ENCODE measurements at regions not wholly inside any gene's neighbourhood (a gene's known extent, or its start where the extent isn't known, plus 50 kb on each side); places are given as distances from the start of the nearest gene placed in this dataset.
"Not testable (repeated sequence)": the region's sequence is repeated elsewhere in the genome, so short reads cannot be mapped to it uniquely, and the experiment has no call there.

GRCh38 chr5:68115584-68115983 lies 100.0 kb upstream of the PIK3R1 start:
- no peak for DNase-seq (ENCODE audit: low read depth)

- DNase-seq (ENCODE audit: low read depth): no peak
Observed at GRCh38 chr5:68114378-68115040, 101.0 kb upstream of the PIK3R1 start.

DNA sequence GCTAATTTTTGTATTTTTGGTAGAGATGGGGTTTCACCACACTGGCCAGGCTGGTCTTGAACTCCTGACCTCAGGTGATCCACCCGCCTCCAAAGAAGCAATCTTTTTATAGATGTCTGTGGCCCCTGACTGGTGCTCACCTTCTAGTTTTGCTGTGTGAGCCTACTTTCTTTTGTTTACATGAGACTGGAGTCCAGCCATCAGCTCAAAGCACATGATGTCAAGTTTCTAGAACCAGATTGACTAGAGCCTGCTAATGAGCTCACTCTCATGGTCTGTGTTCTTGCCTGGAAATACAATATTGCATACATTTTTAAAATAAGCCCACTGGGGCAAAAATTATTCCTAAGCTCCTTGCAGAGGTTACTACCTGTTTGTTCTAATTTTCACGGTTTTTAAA lies 102.9 kb upstream of the PIK3R1 start:
- DNase-seq (ENCODE audit: low read depth): no peak

DNA sequence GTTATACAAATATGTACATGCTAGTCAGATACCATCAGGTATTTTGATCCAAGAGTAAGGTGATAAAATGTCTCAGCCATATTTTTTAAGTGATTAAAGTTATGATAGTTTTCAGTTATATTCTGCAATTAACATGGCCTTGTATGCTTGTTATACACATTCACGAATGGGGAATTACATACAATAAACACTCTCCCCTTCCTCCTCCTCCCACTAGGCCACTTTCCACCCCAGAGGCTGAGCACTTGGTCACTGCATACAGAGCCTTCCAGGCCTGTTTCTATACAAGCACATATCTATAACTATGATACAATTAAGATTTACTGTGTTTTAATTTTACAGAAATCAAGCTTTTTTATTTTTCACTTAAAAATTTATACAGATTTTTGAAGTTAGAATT lies 104.7 kb upstream of the PIK3R1 start:
- no peak for DNase-seq (ENCODE audit: low read depth)

DNA sequence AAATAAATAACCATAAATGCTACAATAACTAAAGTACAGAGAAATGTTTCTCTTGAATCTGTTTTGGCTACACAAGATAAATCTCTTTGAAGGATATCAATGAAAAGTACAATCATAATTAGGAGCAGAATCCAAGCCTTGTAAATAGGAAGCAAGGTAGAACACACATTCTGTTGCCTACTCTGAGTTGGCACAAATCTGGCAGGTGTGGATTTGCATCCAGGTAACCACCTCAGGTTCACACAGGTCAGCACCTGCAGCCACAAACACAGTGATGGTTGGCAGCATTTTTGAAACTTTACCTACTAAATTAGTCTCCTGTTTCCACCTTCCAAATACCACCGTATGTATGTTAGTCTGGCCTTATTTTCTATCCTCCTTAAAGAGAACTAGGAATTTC lies 105.3 kb upstream of the PIK3R1 start:
- no peak for DNase-seq (ENCODE audit: low read depth)

DNA sequence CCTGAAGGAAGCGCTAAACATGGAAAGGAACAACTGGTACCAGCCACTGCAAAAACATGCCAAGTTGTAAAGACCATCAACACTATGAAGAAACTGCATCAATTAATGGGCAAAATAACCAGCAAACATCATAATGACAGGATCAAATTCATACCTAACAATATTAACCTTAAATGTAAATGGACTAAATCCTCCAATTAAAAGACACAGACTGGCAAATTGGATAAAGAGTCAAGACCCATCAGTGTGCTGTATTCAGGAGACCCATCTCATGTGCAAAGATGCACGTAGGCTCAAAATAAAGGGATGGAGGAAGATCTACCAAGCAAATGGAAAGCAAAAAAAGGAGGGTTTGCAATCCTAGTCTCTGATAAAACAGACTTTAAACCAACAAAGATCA lies 111.3 kb upstream of the PIK3R1 start:
- not testable (repeated sequence) for DNase-seq (ENCODE audit: low read depth)

DNA sequence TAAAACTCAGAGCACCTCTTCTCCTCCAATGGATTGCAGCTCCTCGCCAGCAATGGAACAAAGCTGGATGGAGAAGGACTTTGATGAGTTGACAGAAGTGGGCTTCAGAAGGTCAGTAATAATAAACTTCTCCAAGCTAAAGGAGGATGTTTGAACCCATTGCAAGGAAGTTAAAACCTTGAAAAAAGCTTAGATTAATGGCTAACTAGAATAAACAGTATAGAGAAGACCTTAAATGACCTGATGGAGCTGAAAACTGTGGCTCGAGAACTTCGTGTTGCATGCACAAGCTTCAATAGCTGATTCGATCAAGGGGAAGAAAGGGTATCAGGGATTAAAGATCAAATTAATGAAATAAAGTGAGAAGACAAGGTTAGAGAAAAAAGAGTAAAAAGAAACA lies 112.3 kb upstream of the PIK3R1 start:
- DNase-seq (ENCODE audit: low read depth): not testable (repeated sequence)

- no peak for DNase-seq (ENCODE audit: low read depth)
Observed at GRCh38 chr5:68099327-68099726, 116.2 kb upstream of the PIK3R1 start.

DNA sequence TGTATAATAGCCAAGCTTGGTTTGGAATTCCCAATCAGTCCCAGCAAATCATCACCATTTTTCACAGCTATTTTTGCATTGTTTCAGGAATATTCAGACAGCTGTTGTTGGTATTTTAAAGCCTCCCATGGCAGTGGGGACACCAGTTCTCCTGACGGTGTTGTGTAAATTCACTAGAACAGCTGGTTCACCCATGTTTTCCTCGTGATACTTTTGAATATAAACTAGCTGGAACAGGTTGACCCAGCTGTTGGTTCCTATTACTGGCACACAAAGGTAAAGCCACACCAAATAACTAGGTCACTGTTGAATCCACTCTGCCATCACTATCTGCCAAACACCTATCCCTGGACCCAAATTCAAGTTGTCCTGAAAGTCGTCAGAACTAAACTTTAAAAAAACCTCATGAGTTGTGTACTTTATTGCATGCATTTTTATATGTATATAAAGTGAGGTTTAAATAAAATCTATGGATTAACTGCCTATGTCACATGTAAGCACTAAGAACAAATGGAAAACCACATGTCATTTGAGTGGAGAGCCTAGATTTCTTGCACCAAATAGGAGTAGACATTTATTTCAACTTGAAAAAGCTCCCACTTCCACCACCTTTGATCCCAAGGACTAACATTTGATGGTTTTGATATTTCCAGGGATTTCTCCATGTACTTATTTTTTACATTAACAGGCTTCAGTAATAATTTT lies 121.9 kb upstream of the PIK3R1 start:
- no peak for DNase-seq (ENCODE audit: low read depth)

GRCh38 chr5:68088302-68088701 lies 127.3 kb upstream of the PIK3R1 start:
- DNase-seq (ENCODE audit: low read depth): no peak

- DNase-seq (ENCODE audit: low read depth): no peak
Observed at GRCh38 chr5:68087866-68088265, 127.7 kb upstream of the PIK3R1 start.

GRCh38 chr5:68086857-68087256 lies 128.7 kb upstream of the PIK3R1 start:
- no peak for DNase-seq (ENCODE audit: low read depth)

GRCh38 chr5:68086439-68086838 lies 129.1 kb upstream of the PIK3R1 start:
- no peak for DNase-seq (ENCODE audit: low read depth)

DNA sequence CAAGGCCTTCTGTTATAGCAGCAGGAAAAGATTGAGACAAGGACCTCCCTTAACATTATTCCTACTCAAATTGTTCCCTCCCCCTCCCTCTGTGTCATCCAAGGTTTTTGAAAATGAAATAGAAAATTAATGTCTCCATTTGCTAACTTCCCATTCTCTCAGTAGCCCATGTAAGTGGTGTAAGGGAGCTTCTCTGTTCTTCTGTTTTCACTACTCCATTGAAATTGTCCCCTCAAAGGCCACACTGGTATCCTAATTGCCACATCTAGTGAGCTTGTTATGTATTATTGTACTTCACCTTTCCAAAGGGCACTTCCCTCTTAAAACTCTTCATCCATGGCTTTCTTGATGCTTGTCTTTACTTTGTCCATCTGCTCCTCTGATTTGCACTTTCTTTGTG lies 131.2 kb upstream of the PIK3R1 start:
- no peak for DNase-seq (ENCODE audit: low read depth)

DNA sequence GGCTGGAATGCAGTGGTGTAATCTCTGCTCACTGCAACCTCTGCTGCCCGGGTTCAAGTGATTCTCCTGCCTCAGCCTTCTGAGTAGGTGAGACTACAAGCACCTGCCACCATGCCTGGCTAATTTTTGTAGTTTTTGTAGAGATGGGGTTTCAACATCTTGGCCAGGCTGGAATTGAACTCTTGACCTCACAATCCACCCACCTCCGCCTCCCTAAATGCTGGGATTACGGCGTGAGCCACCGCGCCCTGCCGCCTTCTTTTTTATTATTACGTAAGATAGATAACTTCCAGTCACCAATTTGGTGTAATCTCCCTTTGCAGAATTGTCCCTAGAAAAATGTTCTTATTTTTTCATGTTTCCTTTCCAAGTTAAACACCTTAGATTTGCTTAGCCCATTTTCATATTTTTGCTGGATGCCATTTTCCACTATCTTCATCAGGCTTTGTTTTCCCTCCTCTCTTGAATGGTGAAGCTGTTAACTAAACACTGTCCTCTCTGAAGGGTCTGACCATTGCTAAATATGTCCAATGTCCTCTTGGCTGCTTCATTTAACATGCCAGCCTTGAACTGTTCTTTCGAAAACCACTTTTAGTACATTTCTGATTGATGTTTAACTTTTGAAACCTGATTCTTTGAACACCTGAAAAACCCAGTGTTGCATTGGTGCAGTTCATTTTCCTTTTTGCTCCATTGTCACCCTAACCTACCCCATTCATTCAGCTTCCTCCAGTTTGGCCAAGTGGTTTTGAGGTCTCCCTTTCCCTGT lies 135.1 kb upstream of the PIK3R1 start:
- no peak for DNase-seq (ENCODE audit: low read depth)

- DNase-seq (ENCODE audit: low read depth): no peak
Observed at GRCh38 chr5:68077349-68077894, 138.1 kb upstream of the PIK3R1 start.

DNA sequence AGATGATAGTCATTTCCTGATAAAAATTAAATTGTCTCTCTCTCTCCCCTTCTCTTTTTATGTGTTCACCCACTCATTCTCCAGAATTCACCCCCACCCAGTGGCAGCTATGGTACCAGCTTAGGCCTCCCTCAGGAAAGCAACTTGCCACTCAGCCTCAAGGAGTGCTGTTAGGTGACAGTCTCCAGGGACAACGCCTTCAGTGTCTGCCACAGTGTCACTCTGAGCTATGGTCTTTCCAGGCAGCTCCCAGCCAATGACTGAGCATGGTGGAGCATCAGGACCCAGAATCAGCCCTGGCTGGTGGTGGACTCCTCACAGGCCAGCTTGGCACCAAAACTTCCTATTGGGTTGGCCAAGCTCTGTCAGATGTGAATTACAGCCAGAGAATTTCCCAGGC lies 140.9 kb upstream of the PIK3R1 start:
- no peak for DNase-seq (ENCODE audit: low read depth)

DNA sequence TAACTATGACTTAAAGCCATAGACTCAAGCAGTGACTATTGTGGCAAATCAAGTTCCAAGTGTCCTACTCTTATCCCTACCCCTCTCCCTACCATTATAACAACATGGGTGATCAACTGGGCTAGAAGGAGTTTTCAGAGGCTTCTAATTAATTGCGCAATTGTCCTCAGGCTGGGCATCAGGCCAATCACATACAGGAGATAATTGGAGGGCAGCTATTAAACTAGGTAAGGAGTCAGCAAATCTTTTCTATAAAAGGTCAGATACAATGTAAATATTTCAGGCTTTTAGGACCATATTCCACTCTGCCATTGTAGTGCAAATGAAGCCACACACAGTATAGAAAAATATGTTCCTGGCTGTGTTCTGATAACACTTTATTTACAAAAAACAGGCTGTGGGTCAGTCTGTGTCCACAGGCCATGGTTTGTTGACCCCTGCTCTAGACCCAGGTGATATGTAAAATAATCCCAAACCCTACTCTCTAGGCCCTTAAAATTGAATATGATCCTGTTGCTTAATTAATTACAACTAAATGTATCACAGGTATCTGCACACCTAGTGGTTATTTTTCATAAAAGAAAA lies 141.4 kb upstream of the PIK3R1 start:
- no peak for DNase-seq (ENCODE audit: low read depth)

GRCh38 chr5:68071736-68072135 lies 143.8 kb upstream of the PIK3R1 start:
- no peak for DNase-seq (ENCODE audit: low read depth)

- DNase-seq (ENCODE audit: low read depth): no peak
Observed at GRCh38 chr5:68071282-68071632, 144.3 kb upstream of the PIK3R1 start.

DNA sequence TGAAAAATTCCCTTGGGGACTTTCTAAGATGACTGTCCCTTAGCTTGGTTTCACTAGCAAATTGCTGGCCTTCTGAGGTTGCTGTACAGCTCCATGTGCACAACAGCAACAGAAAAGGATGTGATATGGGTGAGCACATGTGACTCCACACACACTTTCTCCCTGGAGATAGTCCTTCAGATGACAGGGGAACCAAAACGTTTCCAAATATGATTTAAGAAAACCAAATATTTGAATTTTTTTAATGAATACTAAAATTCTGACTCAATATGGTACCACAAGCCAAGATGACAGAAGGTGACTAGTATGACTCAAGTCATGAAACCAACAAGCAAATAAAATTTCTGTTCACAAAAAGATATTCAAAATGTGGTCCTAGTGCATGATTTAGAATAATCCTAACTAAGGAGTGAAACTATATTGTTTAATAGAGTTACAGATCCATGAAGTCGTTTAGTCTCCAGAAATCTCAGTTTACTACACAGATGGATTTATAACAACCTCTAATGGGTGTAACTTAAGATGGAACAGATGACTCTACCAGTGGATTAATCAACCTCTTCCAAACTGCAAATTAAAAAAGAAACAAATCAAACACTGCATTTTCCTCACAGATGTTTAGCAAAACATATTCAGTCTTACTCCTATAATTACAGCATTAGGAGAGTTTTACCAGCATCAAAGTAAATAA lies 144.8 kb upstream of the PIK3R1 start:
- no peak for DNase-seq (ENCODE audit: low read depth)

GRCh38 chr5:68067976-68068603 lies 147.5 kb upstream of the PIK3R1 start:
- DNase-seq (ENCODE audit: low read depth): no peak
